ENCODE measurements at regions not wholly inside any gene's neighbourhood (a gene's known extent, or its start where the extent isn't known, plus 50 kb on each side); places are given as distances from the start of the nearest gene placed in this dataset.

DNA sequence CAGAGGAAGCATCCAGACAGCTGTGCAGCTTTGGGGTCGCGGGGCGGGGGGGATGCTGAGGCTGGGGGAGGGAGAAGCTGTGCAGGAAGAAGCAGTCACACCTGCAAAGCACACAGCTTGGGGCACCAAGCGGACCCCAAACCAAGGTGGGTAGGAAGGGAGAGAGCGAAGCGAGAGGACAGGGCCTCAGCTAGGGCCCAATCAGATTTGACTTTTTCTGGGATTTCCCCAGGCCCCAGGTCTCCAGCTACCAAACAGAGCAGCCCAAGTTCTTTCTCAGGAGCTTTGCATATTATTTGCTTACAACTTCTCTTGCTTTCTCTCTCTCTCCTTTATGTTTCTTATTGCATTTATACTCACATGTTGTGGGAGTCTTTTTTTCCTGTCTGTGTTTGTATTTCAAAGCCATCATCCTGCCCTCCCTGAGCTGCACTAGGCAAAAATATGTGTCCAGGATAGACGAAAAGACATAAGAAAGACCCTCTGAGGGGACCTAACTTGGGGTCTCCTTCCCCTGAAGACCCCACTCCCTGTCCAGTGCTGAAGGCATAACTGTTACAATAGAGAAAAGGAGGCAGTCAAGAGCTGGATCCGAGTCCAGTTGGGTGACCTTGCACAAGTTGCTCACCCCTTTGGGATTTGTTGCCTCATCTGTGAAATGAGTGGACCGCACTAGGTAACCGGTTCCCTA, 50.6 kb upstream of the SMNDC1 start:
- peak overlapping the region; percentile 8 for H3K4me3 Mint-ChIP-seq
- no peaks in the 10 kb centered on the region for H3K9me3 Mint-ChIP-seq (ENCODE audit: low read depth)
- no peaks in the 10 kb centered on the region for H3K36me3 Mint-ChIP-seq
- H3K27ac Mint-ChIP-seq = no peak overlapping the region
- H3K27me3 Mint-ChIP-seq = no peaks in the 10 kb centered on the region
- H3K4me1 Mint-ChIP-seq (ENCODE audit: low read depth) = peaks cover 40% of the 10 kb centered on the region

GRCh38 chr10:110355922-110356627, 51.4 kb upstream of the SMNDC1 start:
- Mint-ChIP-seq H3K36me3 (no peaks in the 10 kb centered on the region), H3K27me3 (no peaks in the 10 kb centered on the region), H3K4me1 (ENCODE audit: low read depth) (peaks cover 40% of the 10 kb centered on the region), H3K4me3 (peak overlapping the region; percentile 60), H3K9me3 (ENCODE audit: low read depth) (no peaks in the 10 kb centered on the region), H3K27ac (peak overlapping the region; percentile 67)

DNA sequence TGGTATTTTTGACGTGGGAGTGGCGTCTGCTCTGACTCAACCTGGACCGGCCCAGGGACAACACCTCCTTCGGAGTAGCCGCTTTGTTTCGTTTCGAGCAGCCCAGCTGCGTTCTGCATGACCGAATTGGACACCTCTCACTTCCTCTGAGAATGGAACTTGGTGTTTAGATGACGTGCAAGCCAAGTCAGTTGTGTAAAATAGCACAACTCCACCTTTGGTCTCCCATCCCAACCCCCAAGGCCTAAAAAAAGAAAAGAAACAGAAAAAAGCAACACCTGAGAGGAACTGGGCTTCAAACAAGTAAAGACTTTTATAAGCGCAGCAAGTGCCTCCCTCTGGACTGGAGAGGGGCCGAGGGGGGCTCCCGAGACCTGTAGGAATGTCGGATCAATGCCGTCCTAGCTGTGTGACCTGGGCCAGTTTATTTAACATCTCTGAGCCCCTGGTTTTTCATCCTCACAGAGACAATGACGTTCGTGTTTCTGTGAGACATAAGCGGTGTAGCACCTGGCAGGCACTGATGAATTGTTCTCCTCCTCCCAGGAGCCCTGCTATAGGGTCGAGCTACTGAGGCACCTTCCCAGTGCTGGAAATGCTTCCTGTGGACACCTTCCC, 52.0 kb upstream of the SMNDC1 start:
- H3K9me3 Mint-ChIP-seq (ENCODE audit: low read depth) = no peaks in the 10 kb centered on the region
- peak overlapping the region; percentile 67 for H3K27ac Mint-ChIP-seq
- H3K4me3 Mint-ChIP-seq = peak overlapping the region; percentile 60
- H3K27me3 Mint-ChIP-seq = no peaks in the 10 kb centered on the region
- peaks cover 40% of the 10 kb centered on the region for H3K4me1 Mint-ChIP-seq (ENCODE audit: low read depth)
- no peaks in the 10 kb centered on the region for H3K36me3 Mint-ChIP-seq

DNA sequence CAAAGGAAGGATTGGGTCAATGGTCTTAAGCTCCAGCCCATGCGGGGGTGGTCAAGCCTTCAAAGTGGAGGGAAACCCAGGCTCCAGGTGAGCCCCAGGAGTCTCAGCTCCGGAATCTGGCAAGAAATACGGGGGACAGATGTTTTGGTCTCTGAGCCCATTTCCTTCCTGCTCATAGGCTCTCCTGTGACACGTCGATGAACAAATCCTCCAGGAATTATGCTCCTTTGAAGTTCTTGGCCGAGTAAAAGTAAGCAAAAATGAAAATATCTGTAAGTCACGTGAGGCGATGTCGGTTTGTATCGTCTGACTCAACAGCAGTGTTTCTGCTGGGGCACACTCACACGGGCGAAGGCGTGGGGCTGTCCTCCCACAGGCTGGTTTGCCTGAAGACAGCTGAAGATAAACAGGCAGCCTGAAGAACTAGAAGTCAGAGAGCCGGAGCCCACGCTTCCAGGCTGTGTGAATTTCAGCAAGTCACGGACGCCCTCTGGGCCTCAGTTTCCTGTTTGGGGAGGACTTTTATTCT, 52.6 kb upstream of the SMNDC1 start:
- H3K27ac Mint-ChIP-seq = peak overlapping the region; percentile 80
- peak overlapping the region; percentile 31 for H3K4me3 Mint-ChIP-seq
- H3K4me1 Mint-ChIP-seq (ENCODE audit: low read depth) = peaks cover 44% of the 10 kb centered on the region
- H3K9me3 Mint-ChIP-seq (ENCODE audit: low read depth) = no peaks in the 10 kb centered on the region
- H3K27me3 Mint-ChIP-seq = no peaks in the 10 kb centered on the region
- no peaks in the 10 kb centered on the region for H3K36me3 Mint-ChIP-seq

GRCh38 chr10:110357871-110358270, 53.2 kb upstream of the SMNDC1 start:
- Mint-ChIP-seq H3K4me1 (ENCODE audit: low read depth) (peaks cover 44% of the 10 kb centered on the region), H3K4me3 (no peak overlapping the region), H3K36me3 (no peaks in the 10 kb centered on the region), H3K9me3 (ENCODE audit: low read depth) (no peaks in the 10 kb centered on the region), H3K27me3 (no peaks in the 10 kb centered on the region), H3K27ac (peak overlapping the region; percentile 46)

DNA sequence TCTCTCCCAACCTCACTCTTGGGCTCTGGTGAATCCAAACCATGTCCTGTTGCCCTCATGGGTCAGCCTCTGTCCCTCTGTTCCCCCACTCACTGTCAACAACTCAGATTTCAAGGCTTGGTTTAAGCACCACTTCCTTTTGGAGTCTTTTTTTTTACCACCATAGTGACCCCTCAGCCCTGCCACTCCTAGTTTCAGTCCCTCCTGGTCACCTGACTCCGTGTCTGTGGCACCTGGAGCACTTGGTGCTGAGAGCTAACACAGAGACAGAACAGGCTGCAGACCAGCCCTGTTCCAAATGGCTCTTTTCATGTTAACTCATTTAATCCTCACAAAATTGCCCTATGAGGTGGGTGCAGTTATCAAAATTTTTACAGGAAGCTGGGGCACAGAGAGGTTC, 53.6 kb upstream of the SMNDC1 start:
- H3K9me3 Mint-ChIP-seq (ENCODE audit: low read depth) = no peaks in the 10 kb centered on the region
- H3K4me1 Mint-ChIP-seq (ENCODE audit: low read depth) = peaks cover 47% of the 10 kb centered on the region
- peak overlapping the region; percentile 46 for H3K27ac Mint-ChIP-seq
- H3K27me3 Mint-ChIP-seq = no peaks in the 10 kb centered on the region
- no peaks in the 10 kb centered on the region for H3K36me3 Mint-ChIP-seq
- H3K4me3 Mint-ChIP-seq = no peak overlapping the region

DNA sequence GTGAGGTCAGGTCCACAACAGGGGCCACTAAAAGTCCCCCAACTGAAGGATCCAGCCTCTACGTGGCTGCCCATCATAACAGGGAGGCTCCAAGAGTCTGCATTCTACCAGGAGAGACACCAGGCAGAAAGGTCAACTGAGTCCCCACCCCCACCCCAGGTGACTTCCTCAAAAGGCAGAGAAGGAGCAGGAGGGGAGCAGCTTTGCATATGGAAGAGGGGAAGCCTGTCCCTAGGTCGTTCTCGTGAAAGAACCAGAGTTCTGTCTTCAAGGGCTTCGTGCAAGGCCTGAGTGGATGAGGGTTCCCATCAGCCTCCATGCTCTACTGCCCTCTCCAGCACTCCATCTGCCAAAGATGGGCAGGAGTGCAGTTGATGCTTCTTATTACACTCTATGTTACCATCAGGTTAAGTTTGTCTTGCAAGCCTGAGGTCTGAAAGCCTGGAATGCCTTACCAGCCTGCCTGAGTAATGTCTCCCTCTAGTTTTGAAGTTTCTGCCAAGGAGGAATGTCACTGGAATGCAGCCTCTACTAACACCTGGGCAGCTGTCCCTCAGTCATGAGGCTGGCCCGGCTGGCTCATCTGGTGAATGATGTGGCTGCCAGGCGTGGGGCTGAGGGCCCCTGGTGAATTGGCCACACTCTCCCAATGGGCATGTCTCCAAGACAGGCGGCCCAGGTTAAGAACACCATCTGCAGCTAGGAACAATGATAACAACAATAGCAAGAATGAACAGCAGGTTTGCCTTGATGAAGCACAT, 54.3 kb upstream of the SMNDC1 start:
- Mint-ChIP-seq H3K4me1 (ENCODE audit: low read depth) (peaks cover 46% of the 10 kb centered on the region), H3K27ac (no peak overlapping the region), H3K27me3 (no peaks in the 10 kb centered on the region), H3K9me3 (ENCODE audit: low read depth) (no peaks in the 10 kb centered on the region), H3K36me3 (no peaks in the 10 kb centered on the region), H3K4me3 (no peak overlapping the region)

DNA sequence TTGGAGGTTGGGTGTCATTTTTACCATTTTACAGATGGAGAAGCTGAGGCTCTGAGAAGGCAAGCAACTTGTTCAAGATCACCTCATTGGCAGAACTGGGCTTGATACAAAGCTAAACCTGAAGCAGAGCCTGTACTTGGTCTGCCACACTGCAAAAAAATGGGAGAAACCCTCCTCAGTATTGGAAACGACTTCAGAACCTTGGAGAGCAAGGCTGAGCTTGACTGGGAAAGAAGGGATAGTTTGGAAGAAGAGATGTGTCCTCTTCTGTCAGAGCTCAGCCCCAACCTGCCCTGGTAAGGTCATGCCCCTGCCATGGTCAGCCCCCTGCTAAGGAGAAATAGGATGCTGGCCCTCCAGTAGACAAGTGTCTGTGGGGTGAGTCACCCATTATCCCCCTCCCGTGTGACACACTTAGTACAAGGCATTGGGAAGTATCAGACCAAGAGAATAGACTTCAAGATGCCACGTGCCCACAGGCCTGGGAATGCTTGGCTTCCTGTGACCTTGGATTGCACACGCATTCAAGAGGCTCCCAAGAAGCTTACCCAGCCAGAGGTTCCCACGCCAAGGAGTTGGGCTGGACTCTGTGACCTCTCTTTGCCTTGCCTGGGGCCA, 56.2 kb upstream of the SMNDC1 start:
- Mint-ChIP-seq H3K27ac (no peak overlapping the region), H3K4me1 (ENCODE audit: low read depth) (peaks cover 49% of the 10 kb centered on the region), H3K27me3 (no peaks in the 10 kb centered on the region), H3K36me3 (no peaks in the 10 kb centered on the region), H3K9me3 (ENCODE audit: low read depth) (no peaks in the 10 kb centered on the region), H3K4me3 (no peak overlapping the region)

DNA sequence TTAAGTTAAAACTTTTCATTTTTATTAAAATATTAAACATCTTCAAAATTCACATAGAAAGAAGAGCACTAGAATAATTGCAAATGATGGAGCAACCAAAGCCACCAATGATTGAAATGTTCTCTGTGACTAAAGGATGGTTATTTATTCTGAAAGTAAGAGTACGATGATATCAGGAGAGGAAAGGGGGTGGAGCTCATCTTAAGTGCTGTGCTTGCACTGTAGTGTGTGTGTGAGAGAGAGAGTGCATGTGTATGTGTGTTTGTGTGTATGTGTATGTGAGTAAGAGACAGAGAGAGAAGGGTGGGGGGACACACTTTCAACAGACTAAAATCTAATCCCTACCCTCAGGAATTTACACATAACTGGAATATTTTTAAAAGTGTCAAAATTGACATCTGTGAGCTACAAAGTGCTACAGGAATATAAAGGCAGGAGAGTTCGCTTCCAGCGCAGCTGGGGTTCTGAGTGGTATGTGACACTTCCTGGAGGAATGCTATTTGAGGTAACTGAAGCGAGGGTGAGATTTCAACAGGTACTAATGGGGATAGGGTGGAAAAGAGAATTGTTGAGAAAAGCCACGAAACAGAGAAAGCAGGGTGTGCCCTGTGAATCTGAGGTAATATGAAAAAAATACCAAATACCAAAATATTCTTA, 57.2 kb upstream of the SMNDC1 start:
- Mint-ChIP-seq H3K27ac (no peak overlapping the region), H3K4me3 (no peak overlapping the region)

DNA sequence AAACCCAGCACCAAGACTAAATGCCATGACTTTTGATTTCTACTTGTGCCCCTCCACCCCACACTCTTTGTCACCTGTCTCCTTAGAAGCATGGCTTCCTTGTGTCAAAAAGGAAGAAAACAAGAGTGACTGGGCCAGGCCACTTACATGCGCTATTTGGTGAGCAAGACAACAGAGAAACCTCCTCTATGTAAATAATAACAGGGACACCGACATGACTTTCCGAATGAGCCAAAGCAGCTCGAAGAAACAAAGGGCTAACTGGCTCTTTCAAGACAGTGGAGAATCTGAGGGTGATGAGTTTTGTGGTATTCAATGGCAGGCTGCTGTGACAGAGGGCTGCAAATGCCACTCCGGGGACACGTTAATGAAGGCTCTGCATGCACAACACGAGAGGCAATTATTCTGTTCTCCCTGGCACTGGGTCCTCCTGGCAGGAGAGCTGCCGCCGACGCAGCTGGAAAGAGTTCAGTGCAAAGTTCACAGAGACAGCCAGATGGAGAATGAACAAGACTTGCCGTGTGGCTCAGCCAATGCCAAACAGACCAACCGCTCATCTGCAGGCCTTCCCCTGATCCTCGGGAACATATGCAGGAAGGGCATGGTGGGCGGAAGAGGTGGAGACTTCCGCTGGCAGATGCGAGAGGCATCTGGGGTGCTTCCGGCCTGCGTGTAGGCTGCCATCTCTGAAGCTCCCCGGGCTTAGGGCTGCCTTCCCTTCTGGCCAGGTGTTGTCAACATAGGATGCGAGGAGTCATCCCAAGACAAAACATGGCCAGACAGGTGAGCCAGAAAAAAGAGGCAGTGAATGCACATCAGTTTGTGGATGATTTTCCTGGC, 59.1 kb upstream of the SMNDC1 start:
- Mint-ChIP-seq H3K4me3 (peak overlapping the region; percentile 13), H3K27ac (peak overlapping the region; percentile 76), H3K9me3 (ENCODE audit: low read depth) (no peaks in the 10 kb centered on the region), H3K4me1 (ENCODE audit: low read depth) (peaks cover 49% of the 10 kb centered on the region), H3K27me3 (no peaks in the 10 kb centered on the region), H3K36me3 (no peaks in the 10 kb centered on the region)

More for the DNA sequence above, 57.2 kb upstream of the SMNDC1 start:
- Mint-ChIP-seq H3K9me3 (ENCODE audit: low read depth) (no peaks in the 10 kb centered on the region), H3K27me3 (no peaks in the 10 kb centered on the region), H3K36me3 (no peaks in the 10 kb centered on the region), H3K4me1 (ENCODE audit: low read depth) (peaks cover 44% of the 10 kb centered on the region)

GRCh38 chr10:110364531-110364937, 59.8 kb upstream of the SMNDC1 start:
- no peaks in the 10 kb centered on the region for H3K27me3 Mint-ChIP-seq
- peaks cover 49% of the 10 kb centered on the region for H3K4me1 Mint-ChIP-seq (ENCODE audit: low read depth)
- peak overlapping the region; percentile 84 for H3K27ac Mint-ChIP-seq
- H3K36me3 Mint-ChIP-seq = no peaks in the 10 kb centered on the region
- H3K9me3 Mint-ChIP-seq (ENCODE audit: low read depth) = no peaks in the 10 kb centered on the region
- H3K4me3 Mint-ChIP-seq = peak overlapping the region; percentile 51

GRCh38 chr10:110365356-110366143, 60.8 kb upstream of the SMNDC1 start:
- Mint-ChIP-seq H3K27ac (peak overlapping the region; percentile 29), H3K4me3 (no peak overlapping the region)

DNA sequence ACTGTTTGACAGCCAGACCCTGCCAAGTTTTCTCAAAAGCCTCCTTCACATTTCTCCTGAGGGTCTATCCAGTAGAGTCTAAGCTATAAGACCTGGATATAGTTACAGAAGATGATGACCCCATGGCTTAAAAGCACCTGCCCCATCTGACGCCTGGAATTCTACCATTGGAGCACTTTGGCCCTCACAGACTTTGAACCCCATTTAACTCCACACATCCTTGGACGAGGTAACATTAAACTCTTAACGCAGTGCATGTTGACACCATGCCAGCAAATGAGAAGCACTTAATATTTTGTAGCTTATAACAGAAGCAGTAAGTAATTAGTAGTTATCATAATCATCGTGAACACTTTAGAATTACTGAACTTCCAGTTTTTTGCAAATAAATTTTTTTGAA, 61.9 kb upstream of the SMNDC1 start:
- Mint-ChIP-seq H3K36me3 (no peaks in the 10 kb centered on the region), H3K4me3 (no peak overlapping the region), H3K27ac (no peak overlapping the region), H3K4me1 (ENCODE audit: low read depth) (peaks cover 49% of the 10 kb centered on the region), H3K27me3 (no peaks in the 10 kb centered on the region), H3K9me3 (ENCODE audit: low read depth) (no peaks in the 10 kb centered on the region)

More at GRCh38 chr10:110365356-110366143, 60.8 kb upstream of the SMNDC1 start:
- Mint-ChIP-seq H3K36me3 (no peaks in the 10 kb centered on the region), H3K4me1 (ENCODE audit: low read depth) (peaks cover 49% of the 10 kb centered on the region), H3K9me3 (ENCODE audit: low read depth) (no peaks in the 10 kb centered on the region), H3K27me3 (no peaks in the 10 kb centered on the region)

Data from activated naive CD8-positive, alpha-beta T cell (primary cell).